ENCODE measurements at regions not wholly inside any gene's neighbourhood (a gene's known extent, or its start where the extent isn't known, plus 50 kb on each side); places are given as distances from the start of the nearest gene placed in this dataset.

GRCh38 chr14:44448951-44449358, 58.1 kb downstream of the FSCB start (continued):
- TF ChIP-seq ZHX1 (CRISPR knock-in tag; IDR thresholded peaks at IDR 0.05; ENCODE audit: low read depth) (no peak), ZNF512 (CRISPR knock-in tag; IDR thresholded peaks at IDR 0.05) (no peak), CREM (IDR thresholded peaks at IDR 0.05) (peak; percentile 41; the same call in 1 of the 2 replicates), CREM (CRISPR knock-in tag; IDR thresholded peaks at IDR 0.05) (no peak), ZFP62 (CRISPR knock-in tag; IDR thresholded peaks at IDR 0.05) (no peak), ZNF557 (CRISPR knock-in tag; IDR thresholded peaks at IDR 0.05) (no peak), KDM6A (CRISPR knock-in tag; IDR thresholded peaks at IDR 0.05; ENCODE audit: low read depth) (no peak), TAF1 (CRISPR knock-in tag; IDR thresholded peaks at IDR 0.05) (no peak), TERF1 (CRISPR knock-in tag; IDR thresholded peaks at IDR 0.05) (no peak)

GRCh38 chr14:44446965-44447364, 60.1 kb downstream of the FSCB start:
- Histone ChIP-seq H3K4me2 (ENCODE audit: low read depth, low read length) (no peak overlapping the region), H3K9ac (ENCODE audit: insufficient read depth, low read depth, low read length) (no peak overlapping the region), H2AFZ (ENCODE audit: low read length) (no peak overlapping the region), H4K20me1 (ENCODE audit: insufficient read depth, low read length) (no peaks in the 10 kb centered on the region), H3K27me3 (ENCODE audit: control insufficient read depth in 1 of 2, insufficient read depth in 2 of 2, low read length in 2 of 2) (no peaks in the 10 kb centered on the region), H3K27ac (ENCODE audit: extremely low read length, insufficient read depth, low read length) (no peak overlapping the region), H3K36me3 (replicated peaks in 1 of 2; ENCODE audit: control insufficient read depth in 1 of 2, insufficient read depth in 2 of 2, low read length in 2 of 2) (no peaks in the 10 kb centered on the region), H3K4me3 (replicated peaks in 1 of 3; ENCODE audit: insufficient read depth in 1 of 3, low read depth in 2 of 3, low read length in 3 of 3) (no peak overlapping the region), H3K4me1 (ENCODE audit: insufficient read depth, low read length) (peaks cover 45% of the 10 kb centered on the region), H3K79me2 (ENCODE audit: insufficient read depth, low read length) (no peaks in the 10 kb centered on the region), H3K9me3 (ENCODE audit: low read length) (peaks cover 16% of the 10 kb centered on the region)
- in situ Hi-C loops (cut with HindIII; ENCODE audit: extremely low pct_ligation_motif_present, low pct_unique_long_range_greater_than_20kb) (no loop called here), intact Hi-C loops (cut with micrococcal nuclease; ENCODE audit: unreplicated experiment) (no loop called here)
- 47% methylated on average over 2 of the region's 2 CpGs for WGBS (ENCODE audit: low lambda C conversion rate)
- DNase-seq (ENCODE audit: low spot score): no peak
- CTCF ChIA-PET (ENCODE audit: low intra/inter-chr PET ratio, low total read pairs): no interaction called here
- POLR2A ChIA-PET: no interaction called here
- no peak for ATAC-seq
- BruUV-seq (replicated peaks): no TSS peak
- FAIRE-seq: no peak
- TF ChIP-seq ONECUT2 (CRISPR knock-in tag; IDR thresholded peaks at IDR 0.05) (no peak), NPAS2 (CRISPR knock-in tag; IDR thresholded peaks at IDR 0.05; ENCODE audit: borderline replicate concordance) (no peak), HIVEP1 (CRISPR knock-in tag; IDR thresholded peaks at IDR 0.05) (no peak), CBX2 (IDR thresholded peaks at IDR 0.05; ENCODE audit: low read depth, low read length) (no peak), CBX2 (CRISPR knock-in tag; IDR thresholded peaks at IDR 0.05; ENCODE audit: low read depth) (no peak), NR2F1 (CRISPR knock-in tag; IDR thresholded peaks at IDR 0.05) (no peak), JUN (CRISPR knock-in tag; IDR thresholded peaks at IDR 0.05) (no peak), MTA3 (CRISPR knock-in tag; IDR thresholded peaks at IDR 0.05) (no peak), ZNF878 (CRISPR knock-in tag; IDR thresholded peaks at IDR 0.05) (no peak), ZNF670 (CRISPR knock-in tag; IDR thresholded peaks at IDR 0.05; ENCODE audit: borderline replicate concordance) (no peak), REXO4 (CRISPR knock-in tag; IDR thresholded peaks at IDR 0.05; ENCODE audit: borderline replicate concordance) (no peak), KDM5A (IDR thresholded peaks at IDR 0.05; ENCODE audit: borderline replicate concordance, low read length) (no peak)
